PC-9 (cell line): ENCODE measurements at regions not wholly inside any gene's neighbourhood (a gene's known extent, or its start where the extent isn't known, plus 50 kb on each side); places are given as distances from the start of the nearest gene placed in this dataset.

Source experiments
- EZH2 ChIP-seq: fragments of 200-600 bp; sonication (generic); IDR thresholded peaks from 2 replicates; pipeline ENCODE4 v1.8.0; 2017; ENCODE audit warnings: antibody characterized with exemption, low read depth
- TF ChIP-seq, protein P1 (sequence below): fragments of 200-600 bp; sonication (generic); conservative IDR thresholded peaks from 2 replicates; pipeline ENCODE4 v1.6.1; 2017; ENCODE audit warnings: mixed run types, antibody characterized with exemption, mild to moderate bottlenecking, moderate library complexity

DNA sequence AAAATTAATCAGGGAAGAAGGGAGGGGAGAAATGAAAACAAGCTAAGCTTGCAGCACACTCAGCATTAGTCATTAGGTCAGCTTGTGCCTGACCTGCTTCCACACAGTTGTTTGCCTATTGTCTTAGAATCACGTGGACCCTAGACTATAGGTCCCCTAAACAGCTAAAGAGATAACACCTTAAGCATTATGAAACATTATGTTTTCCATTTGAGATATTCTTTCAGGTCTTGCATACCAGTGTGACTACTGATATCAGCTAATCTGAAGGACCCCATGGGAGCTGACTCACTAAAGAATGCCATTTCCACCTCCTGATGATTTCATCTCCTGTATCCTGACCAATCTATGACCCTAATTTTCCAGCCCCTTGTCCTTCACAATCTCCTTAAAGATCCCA, 154.1 kb upstream of the FUT8 start:
- TF ChIP-seq, protein P1, sequence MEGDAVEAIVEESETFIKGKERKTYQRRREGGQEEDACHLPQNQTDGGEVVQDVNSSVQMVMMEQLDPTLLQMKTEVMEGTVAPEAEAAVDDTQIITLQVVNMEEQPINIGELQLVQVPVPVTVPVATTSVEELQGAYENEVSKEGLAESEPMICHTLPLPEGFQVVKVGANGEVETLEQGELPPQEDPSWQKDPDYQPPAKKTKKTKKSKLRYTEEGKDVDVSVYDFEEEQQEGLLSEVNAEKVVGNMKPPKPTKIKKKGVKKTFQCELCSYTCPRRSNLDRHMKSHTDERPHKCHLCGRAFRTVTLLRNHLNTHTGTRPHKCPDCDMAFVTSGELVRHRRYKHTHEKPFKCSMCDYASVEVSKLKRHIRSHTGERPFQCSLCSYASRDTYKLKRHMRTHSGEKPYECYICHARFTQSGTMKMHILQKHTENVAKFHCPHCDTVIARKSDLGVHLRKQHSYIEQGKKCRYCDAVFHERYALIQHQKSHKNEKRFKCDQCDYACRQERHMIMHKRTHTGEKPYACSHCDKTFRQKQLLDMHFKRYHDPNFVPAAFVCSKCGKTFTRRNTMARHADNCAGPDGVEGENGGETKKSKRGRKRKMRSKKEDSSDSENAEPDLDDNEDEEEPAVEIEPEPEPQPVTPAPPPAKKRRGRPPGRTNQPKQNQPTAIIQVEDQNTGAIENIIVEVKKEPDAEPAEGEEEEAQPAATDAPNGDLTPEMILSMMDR: no peak
- TF ChIP-seq EZH2: no peak
